GM21619 (cell line): ENCODE measurements at regions not wholly inside any gene's neighbourhood (a gene's known extent, or its start where the extent isn't known, plus 50 kb on each side); places are given as distances from the start of the nearest gene placed in this dataset.

Source experiments
- ATAC-seq: cut with Tn5 transposase; IDR thresholded peaks from one replicate; pipeline ENCODE4 v1.9.1; 2021; ENCODE audit not compliant: unreplicated experiment

DNA sequence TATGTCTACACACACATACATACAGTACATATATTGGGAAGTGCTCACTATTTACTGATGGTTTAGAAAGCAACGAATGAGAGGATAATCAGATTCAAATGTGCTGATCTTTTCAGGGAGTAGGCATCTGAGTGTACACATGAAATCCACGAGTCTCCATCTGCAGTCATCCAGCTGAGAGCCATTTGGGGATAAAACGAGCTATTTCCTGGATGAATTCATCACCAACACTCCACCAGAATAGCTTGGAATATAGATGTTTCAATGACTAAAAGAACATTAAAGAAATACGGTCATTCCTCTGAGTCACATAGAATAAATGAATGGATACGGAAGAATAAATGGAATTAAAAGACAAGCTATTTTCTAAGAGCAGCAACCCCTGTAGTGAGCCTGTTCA lies 721.6 kb upstream of the ARGLU1 start:
- no peak for ATAC-seq

DNA sequence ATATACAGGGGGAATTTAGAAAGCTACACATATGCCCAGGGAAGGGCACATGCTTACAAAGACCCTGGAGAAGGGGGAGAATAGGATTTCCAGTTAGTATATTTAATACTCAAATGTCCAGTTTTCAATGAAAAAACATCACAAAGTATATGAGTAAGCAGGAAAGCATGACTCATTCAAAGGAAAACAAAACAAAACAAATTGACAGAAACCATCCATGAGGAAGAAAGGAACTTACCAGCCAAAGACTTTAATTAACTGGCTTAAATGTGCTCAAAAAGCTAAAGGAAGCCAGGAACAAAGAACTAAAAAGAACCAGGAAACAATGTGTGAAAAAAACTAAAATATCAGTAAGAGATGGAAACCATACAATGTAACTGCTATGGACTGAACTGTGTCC lies 716.2 kb upstream of the ARGLU1 start:
- ATAC-seq: no peak

DNA sequence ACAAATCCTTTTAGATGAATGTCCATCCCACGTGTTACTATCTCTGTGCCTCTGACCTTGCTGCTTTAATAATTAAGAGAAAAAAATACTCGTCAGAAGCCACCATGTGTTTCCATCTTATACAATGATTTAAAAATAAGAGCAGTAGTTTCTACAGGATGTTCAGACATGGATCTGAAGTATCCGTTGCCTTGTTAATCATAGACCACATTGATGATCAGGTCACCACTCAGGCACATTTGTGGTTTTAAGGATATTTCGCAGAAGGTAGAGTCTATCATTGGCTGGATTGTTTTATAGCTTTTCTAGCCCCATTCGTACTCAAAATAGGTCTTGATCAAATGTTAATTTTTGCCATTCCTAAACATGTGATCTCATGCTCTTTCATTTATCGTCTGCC lies 710.0 kb upstream of the ARGLU1 start:
- no peak for ATAC-seq

DNA sequence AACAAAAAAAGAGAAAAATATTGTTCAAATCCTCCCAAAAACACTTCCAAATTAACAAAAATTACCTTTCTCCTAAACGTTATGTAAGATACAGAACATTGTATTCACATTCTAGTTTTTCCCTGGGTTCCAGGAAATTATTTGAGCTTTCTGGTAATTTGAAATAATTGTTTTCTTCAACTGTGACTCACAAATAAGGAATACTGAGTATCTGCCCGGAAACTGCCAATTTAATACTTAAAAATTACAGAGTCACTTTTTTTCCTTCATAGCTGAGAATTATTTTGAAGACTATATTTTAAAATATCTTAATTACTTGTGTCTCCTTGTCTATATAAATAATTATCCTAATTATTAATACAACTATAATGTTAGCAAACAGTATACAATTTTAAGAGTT lies 709.0 kb upstream of the ARGLU1 start:
- ATAC-seq: no peak

DNA sequence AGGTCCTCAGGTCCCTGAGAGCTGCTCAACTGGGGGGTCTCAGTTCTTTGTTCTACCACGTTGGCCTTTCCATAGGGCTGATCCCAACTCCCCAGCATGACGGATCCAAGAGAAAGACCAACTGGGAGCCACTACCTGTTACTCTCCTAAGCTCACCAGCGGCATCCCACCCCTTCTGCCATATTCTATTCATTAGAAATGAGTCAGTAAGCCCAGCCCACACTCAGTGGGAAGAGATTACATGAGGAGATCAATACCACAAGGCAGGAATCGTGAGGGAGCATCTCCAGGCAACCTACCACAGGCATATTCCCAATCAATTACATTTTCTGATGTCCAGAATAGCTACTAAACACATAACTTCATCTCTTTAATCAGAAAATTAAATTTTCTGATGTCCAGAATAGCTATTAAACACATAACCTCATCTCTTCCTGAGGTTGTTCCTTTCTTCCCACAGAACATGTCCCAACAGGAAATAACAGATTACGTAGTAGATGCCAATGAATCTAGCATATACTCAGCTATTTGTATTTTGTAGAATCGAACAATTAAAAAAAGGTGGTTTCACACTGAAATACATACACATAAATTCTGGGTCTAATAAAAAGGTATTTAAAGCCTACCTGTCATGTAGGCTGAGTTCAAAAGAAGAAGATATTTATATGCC lies 708.1 kb upstream of the ARGLU1 start:
- ATAC-seq: no peak

DNA sequence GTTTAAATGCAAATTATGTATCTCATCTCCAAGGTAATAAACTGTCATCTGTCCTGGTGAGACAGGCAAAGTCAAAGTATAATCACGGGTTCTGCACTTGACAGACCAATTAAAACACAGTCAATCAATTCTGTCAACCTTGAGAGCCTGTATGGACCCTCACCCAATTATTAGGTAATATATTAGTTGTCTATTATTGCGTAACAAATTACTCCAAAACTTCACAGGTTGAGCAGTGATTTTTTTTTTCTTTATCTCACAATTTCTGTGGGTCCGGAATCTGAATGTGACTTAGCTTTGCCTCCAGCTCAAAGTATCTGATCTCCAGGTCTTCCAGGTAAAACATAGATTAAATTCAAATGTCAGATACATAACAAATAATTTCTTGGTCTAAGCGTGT lies 707.4 kb upstream of the ARGLU1 start:
- ATAC-seq: no peak

DNA sequence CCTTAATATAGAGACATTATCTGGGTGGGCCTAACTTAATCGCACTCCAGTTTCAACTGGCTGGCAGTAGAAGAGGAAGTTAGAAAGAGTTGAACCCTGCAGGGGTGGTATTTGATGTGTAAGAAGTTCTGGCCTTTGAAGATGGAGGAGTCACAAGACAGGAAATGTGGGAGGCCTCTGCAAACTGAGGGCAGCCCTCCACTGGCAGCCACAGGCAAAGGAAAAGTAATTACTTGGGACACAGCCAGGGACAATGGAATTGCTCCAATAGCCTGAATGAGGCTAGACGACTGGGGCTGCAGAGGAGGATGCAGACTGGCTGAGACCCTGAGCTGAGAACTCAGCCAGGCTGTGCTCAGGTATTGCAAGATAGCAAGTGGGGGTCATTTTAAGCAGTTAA lies 703.3 kb upstream of the ARGLU1 start:
- no peak for ATAC-seq

DNA sequence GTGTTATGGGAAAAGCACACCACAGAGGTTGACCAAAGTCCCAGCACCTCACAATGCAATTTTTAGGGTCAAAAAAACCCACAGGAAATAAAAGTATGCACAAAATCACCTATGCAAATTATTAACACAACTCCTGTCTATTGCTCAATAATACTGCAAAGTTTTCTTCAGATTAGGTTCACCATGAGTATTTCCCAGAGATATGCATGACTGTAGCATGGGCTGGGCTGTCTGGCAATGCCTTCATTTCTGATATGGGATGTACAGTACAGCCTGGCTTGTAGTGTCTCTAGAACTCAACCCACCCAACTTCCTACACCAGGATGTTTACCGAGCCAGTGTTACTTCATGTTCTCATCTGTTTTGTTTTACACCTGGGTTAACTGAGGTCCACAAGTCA lies 698.7 kb upstream of the ARGLU1 start:
- no peak for ATAC-seq

DNA sequence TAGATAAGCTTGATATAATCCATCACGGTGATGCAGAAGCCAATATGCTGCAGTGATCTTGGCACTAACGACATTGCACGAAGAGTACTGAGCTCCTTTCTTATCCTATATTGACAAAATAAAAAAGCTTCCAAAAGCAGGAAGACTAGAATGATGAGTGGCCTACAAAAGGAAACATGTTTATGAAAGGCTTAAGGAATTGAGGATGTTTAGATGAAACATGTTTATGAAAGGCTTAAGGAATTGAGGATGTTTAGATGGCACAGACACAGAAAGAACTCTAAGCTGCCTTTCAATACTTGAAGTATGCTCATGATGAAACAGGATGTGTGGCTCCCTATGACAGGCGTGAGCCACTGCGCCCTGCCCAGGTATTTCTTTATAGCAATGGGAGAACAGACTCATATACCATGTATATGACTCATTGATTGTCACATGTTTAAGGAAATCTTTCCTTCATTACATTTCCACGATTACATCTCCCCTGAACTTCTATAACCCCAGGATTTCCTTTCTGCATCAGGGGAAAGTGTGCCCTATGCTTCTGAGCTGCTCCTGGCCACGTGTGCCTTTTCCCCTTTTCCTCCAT lies 690.8 kb upstream of the ARGLU1 start:
- ATAC-seq: no peak

DNA sequence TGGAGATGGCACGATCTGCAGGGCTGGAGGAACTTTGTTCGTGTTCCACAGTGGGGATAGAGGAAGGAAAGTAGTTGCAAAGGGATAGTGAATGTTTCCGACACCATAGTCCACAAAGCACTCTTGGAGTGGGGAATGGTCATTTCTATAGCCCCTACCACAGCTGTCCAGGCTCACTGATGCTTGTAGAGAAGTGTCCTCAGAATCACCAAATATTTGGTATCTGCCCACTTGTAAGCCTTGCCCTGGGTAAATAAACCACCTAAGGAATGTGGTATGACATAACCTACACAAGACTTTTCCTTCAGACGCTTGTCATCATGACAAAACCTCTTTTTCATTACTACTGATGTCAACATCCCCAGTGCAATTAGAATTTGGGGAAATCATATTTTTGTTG lies 686.5 kb upstream of the ARGLU1 start:
- ATAC-seq: no peak

DNA sequence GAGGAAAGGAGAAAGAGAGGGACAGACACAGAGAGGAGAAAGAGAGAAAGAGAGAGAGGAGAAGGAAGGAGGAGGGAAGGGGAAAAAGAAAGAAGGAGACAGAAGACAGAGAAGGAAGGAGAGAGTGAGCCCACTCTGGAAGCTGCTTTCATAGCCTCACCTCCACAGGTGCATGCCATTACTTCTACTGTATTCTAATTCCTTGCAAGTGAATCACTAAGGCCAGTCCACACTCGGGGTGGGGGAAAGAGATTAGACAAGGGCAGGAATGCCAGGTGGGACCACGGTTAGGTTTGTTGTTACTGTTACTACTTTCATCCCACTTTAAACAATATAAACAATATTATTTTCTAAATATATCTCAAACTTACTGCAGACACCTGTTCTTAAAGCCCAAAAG lies 684.5 kb upstream of the ARGLU1 start:
- ATAC-seq: no peak

DNA sequence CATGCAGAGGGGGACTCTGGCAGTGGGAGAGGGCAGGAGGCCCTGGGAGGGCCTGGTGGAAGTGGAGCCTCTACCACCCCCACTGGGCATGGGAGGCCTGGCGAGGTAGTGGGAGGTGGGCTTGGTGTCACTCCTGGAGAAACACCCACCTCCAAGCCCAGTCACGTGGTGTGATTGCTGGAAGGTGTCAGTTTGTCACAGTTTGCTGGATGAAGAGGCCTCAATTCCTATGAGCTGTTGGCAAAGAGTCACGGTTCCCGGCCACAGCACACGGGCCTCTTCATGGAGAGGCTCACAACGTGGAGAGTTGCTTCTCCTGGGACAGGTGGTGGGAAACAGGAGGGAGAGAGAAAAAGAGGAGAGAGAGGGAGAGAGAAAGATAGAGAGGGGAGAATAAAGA lies 684.1 kb upstream of the ARGLU1 start:
- ATAC-seq: no peak

DNA sequence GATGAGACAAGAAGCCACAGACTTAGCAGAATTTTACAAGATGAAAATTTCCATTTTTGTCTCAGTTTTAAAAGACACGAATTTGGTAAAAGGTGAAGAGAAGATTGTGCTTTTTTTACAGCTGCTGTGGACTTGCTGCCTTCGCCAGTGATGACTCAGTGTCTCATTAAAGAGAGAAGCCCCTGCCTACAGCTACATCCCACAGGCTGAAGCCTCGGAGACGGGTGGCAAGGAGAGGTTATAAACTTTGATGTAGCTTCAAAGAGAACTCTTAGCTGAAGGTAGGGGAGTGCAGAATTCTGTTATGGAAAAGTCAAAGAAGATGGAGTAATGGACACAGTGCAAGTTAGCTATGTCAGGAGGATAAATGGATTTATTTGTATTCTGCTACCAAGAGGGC lies 683.4 kb upstream of the ARGLU1 start:
- ATAC-seq: no peak

DNA sequence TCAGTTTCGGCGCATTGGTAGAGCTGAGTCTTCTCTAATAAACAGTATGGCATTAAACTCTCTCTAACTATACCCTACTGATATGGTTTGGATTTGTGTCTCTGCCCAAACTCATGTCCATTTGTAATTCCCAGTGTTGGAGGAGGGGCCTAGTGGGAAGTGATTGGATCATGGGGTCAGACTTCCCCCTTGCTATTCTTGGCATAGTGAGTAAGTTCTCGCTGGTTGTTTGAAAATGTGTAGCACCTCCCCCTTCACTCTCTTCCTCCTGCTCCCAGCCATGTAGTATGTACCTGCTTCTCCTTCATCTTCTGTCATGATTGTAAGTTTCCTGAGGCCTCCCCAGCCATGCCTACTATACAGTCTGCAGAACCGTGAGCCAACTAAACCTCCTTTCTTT lies 682.7 kb upstream of the ARGLU1 start:
- ATAC-seq: no peak

DNA sequence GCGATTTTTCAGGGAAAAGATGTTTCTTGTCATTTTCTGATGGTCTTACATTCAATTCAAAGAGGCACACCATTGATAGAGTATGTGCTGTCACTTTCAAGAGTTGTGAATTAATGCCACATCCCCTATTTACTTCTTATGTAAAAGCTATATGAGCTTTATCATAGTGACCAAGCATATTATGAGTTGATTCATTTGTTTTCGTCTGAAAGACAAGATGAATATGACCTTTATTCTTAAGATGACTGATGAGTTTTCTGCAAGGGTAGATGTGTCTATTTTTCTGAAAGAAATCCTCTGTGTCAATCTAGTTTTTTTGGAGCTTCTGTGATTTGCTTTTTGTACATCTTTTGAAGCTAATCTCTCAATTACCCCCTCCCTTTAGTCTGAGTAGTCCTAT lies 676.3 kb upstream of the ARGLU1 start:
- no peak for ATAC-seq

DNA sequence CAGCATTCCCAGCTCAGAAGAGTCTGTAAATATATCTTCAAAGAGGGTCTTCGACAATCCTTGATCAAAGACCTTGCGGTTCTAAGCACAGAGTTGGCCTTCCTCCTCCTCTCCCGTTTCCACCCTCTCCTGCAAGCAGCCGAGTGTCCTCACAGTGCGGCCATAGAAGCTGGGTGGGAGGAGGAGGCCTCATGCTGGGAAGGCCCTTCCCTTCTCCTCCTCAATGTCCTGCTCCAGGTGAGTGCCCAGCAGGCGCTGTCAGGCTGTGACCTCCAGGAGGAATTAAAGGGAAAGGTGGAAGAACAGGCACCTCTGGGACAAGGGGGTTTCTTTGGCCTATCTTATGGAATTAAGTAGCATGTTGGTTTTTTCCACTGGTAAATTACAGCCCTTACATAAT lies 674.2 kb upstream of the ARGLU1 start:
- ATAC-seq: no peak

DNA sequence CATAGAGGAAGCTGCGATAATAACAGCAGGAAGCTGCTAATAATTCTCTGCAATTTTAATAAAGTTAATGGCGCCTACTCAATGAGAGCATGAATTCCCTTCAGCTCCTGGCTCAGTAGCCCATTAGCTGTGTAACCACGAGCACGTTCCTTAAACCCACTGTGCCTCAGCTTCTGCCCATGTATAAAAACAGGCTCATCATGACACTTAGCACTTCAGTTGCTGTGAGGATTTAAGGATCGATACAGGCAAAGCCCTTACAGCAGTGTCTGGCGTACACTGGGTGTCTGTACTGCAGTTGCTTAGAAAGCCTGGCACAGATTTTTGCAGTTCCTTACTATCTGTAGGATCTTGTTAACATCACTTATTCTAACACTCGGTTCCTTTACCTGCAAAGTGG lies 673.4 kb upstream of the ARGLU1 start:
- ATAC-seq: no peak

DNA sequence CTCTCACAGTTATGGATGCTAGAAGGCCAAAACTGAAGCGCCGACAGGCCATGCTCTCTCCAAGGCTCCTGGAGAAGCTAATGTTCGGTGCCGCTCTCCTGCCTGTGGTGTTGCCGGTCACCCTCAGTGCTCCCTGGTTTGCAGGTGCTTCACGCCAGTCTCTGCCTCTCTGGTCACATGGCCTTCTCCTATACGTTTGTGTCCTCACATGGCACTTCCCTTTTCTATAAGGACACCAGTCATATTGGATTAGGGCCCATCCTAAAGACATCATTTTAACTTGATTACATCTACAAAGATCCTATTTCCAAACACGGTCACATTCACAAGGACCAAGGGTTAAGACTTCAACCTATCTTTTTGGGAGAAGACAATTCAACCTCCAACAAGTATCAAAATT lies 671.3 kb upstream of the ARGLU1 start:
- no peak for ATAC-seq

DNA sequence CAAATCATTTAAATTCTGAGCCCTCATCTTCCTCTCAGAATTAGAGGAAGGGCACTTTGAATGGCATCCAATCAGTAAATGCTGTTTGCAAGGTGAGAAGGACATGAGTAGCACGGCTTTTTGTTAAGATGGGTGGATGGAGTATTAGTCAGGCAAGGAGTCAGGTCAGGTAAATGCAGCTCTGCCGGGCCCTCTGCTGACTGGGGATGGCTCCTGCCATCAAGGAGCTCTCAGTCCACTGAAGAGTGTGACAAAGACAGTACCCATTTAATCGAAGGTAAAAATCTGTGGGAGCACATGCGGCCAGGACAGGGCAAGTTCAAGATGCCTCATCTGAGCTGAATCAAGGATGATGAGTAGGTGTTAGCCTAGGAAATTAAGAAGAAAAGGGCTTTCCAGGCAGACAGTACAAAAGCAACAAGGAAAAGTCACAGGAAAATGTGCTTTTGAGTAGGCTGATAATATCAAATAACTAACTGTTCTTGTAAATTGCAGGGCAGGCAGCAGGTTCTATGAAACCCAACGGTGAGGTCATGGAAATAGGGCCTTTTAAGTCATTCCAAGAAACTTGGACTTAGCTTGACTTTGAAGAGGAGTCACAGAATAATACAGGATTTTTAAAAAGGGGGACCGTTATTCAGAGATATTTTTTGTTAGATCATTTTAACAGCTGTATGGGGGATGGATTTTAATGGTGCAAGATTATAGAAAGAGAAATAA lies 670.5 kb upstream of the ARGLU1 start:
- no peak for ATAC-seq

DNA sequence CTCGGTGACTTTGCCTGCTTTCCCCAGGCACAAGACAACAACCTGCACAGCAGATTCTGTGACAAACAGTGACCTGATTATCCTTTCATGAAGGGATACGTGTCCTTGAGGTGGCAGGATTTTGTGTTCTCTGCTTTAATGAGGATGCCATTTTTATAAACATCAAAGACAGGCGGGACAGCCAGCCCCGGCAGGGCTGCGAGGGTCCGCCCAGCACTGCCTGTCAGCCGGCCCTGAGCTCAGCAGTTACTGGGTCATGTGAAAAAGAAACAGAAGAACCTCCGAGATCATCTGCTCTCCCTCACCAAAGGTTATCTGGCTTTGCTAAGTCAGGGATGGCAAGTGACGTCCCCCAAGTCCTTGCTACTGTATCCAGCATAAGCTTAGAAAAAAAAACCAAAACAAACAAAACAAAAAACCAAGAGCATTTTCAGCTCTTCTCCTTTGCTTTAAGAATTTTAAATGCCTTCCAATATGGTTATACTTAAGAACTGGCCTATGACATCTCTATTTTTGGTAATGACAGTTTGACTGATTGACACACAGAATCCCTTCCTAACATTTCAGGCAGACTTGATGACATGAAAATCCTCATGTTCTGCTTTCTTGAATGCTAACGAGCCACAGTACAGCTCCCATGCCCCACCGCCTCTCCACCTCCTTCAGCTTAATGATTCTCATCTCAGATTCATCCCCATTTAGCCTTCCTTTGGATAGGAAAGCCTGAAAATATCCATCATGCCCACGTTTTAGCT lies 666.6 kb upstream of the ARGLU1 start:
- ATAC-seq: no peak

DNA sequence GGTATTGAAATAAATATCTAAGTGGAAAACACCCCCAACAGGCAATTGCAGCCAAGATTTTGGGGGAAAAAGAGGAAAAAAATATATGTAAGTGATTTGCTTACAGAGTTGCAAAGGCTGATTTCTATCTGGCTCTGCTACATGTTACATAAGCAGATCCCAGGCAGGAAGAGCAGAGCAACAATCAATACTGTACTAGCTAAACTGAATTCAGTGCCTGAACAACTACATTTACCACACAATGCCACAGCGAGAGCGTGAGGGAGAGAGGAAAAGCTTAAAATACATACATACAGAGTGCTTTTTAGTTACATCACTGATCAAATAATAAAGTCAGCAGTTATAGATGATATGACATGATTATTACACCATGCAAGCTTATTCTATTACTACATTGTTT lies 665.6 kb upstream of the ARGLU1 start:
- ATAC-seq: no peak

DNA sequence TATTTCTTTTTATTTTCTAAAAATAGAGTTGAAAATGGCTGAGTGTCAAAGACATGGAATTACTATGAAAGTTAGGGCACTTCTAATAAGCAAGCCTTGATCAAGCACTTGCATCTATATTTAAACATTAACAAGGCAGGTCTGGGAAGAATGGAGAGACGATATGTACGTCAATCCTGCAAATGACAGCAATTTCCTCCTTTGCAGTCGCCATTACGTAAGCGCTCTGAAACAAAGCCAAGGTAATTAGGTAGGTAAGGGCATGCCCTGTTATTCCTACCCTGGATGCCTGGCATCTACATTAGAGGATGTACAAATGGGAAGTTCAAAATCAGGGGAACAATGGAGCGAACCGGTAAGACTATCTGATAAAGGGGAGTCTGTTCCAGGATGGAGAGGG lies 664.0 kb upstream of the ARGLU1 start:
- ATAC-seq: no peak
